GM19372 (cell line): ENCODE measurements at regions not wholly inside any gene's neighbourhood (a gene's known extent, or its start where the extent isn't known, plus 50 kb on each side); places are given as distances from the start of the nearest gene placed in this dataset.

Experiments used
- ATAC-seq: cut with Tn5 transposase; IDR thresholded peaks from one replicate; pipeline ENCODE4 v1.9.1; 2021; ENCODE audit warnings: mild to moderate bottlenecking, low read depth, moderate library complexity; ENCODE audit not compliant: unreplicated experiment

DNA sequence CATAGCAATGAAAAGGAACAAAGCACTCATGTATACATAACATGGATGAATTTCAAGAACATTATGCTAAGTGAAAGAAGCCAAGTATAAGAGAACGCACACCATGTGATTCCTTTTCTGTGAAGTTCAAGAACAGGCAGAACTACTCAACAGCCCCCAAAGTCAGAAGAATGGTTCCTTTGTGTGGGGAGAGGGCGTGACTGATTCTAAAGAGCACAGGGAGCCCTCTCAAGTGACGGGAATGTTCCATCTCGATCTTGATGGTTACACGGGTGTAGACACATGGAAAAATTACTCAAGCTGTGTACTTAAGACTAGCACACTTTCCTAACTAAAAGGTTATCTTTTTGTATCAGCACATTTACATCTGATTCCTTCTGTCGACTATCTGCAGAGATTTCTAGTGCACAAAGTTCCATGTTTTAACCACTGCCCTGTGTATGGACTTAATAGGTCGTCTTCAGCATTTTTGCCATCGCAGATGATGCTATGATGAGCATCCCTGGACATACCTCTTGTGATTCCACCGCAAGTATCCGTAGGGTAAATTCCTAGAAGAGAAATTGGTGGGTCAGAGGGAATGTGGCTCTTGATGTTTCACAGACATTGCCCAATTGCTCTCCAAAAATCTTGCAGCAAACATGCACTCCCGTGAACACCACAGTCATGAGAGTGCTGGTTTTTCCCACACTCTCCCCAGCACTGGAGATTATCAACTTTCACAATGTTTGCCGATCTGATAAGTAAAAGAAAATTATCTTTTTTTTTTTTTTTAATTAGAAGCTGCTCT, 279.3 kb downstream of the BMP7 start:
- no peak for ATAC-seq

DNA sequence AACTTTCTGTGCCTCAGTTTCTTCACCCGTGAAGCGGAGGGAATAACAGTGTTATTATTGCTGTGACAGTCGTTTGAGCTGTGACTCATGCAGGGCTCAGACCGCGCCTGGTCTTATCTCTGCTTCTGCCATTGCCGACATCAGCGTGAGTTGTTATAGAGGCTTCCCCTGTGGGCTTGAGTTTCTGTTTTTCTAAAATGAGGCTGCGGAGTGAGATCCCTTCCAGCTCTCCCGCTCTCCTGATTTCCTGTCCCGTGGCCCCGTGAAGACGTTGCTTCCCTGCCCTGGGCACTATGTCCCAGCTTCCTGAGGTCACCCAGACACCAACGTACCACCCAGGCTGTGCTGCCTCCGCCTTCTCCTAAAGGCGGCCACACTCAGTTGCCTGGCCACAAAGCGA, 278.5 kb downstream of the BMP7 start:
- ATAC-seq = no peak

DNA sequence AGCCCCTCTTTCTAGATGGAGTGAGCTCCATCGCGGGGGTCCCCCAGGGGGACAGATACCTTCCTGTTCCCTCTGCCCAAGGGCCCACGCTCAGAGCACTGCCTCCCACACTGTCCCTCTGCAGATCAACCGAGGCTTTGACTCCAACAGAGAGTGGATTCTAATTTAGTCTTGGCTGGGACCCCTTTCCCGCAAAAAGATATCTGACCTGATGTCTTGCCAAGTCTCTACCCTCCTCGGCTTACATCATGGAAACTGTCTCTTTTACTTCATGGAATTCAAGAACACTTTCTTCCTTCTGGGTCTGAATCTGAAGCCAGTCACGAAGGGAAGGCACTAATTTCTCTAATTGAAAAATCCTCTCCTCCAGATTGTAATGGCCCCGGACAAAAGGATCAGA, 278.0 kb downstream of the BMP7 start:
- no peak for ATAC-seq

DNA sequence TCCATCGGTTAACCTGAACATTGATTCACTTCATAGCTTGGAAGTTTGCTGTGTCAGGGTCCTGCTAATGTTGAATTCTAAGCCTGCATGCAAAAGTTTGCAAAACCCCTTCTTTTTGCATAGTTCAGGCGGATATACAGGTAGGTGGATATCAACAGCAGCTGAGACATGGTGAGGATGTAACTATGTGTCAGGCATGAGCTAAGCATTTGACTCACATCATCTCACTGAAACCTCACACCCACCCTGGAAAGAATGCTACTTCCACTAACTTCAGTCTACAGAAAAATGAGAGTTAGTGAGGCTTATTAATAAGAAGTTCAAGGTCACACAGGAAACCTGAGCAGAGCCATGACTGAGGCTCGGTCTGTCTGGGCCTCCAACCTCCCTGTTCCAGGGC, 276.9 kb downstream of the BMP7 start:
- ATAC-seq = no peak

DNA sequence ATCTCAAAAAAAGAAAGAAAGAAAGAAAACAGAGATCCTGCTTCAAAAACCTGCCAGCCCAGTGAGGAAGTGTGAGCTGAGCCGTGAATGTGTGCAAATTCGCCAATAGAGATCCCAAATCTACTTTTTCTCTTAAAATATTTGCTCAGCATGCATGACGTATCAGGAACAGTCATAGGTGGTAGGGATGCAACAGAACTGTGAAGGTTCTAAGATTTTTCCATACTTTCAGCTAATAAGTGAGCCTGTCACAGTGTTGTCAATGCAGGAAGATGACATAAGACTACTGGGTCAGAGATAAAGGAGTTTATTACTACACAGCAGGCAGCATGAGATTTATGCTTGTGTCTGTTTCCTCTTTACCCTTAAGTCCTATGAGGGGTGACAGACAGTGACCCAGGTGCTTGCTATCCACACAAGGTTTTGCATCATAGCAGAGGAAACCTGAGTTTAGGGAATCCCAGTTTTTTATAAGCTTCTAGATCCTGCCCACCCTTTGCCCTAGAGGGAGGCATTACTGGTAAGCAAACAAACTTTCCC, 273.4 kb downstream of the BMP7 start:
- no peak for ATAC-seq

DNA sequence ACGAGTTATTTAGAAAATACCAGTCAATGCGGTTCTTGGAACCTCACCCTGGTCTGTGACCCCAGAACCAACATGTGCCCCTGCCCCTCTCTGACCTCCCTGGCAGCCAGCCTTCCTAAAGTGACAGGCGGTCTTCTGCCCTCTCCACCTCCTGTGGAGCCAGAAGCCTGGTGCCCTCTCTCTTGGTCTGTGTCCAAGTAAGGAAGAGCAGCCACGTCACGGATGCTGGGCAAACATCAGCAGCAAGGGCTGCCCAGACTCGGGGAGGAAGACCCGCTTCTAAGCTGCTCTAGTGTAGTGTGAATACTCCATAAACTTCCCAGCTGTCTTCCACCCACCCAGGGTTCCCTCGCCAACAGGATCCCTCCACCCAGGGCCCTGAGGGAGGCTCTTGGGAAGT, 272.4 kb downstream of the BMP7 start:
- no peak for ATAC-seq

DNA sequence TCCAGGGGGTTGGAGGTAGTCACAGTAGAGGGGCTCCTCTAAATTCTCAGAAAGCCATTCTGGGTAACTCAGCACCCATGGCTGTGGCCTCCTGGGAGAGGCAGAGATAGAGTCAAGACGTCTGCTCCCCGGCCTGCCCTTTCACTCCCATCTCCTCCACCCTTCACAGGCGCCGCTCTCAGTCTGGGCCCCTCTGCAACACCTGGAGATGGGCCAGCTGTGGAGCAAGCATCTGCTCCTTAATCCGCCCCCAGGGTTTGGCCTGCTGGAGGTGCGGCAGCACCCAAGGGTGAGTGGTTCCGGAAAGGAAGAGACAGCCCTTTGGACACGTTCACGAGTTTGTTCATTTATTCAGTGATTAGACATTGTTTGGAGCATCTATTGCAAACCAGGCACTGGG, 271.3 kb downstream of the BMP7 start:
- ATAC-seq = no peak

DNA sequence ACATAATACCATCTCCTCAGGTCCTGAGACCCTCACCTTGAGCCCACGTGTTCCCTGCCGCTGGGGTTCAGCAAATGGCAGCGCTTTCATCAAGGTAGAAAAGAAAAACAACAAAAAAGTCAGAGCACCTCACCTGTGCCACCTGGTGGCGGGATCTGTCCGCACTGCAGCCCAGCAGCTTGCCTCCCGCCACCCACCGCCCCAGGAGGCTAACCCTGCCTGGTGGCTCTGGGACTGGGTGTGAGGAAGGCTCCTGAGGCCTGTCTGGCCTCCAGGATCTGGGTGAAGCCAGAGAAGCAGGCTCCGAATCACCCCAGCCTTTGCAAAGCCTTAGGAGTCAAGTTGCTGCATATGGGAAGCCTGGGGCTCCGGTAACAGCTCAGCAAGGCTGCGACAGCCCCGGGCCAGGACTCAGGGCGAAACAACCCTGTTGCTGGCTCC, 270.8 kb downstream of the BMP7 start:
- no peak for ATAC-seq

DNA sequence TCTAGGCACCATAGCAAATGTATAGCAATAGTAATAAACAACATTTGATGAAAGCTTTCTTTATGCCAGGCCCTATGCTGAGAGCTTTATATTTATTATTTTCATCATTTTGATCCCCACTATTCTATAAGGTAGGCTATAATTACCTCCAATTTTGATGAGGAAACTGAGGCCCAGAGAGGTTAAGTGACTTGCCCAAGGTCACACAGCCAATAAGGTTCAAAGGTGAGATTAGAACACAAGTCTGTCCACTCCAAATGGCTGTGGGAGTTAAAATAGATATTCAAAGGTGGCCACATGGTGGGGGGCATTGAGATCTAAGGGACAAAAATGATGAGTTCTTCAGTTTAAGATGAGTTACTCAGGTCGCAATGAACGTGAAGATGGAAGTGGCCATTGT, 269.9 kb downstream of the BMP7 start:
- ATAC-seq = no peak

DNA sequence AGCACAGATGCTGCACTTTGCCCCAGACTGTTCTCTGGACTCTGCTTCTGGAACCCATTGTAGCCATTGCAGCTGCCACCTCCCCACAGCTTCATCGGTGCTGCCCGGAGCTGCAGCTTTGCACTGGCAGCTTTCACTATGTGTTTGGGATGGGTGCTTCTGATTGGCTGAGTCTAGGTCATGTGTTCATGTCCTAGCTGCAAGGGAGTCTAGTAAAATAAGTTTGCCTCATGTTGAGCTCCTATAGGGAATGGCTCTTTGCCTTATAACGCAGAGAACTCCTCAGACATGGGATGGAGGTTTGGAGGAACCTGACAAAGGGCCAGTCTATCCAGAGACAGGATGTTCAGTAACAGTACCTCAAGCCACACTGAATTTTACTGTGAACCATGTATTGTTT, 268.0 kb downstream of the BMP7 start:
- ATAC-seq = no peak

DNA sequence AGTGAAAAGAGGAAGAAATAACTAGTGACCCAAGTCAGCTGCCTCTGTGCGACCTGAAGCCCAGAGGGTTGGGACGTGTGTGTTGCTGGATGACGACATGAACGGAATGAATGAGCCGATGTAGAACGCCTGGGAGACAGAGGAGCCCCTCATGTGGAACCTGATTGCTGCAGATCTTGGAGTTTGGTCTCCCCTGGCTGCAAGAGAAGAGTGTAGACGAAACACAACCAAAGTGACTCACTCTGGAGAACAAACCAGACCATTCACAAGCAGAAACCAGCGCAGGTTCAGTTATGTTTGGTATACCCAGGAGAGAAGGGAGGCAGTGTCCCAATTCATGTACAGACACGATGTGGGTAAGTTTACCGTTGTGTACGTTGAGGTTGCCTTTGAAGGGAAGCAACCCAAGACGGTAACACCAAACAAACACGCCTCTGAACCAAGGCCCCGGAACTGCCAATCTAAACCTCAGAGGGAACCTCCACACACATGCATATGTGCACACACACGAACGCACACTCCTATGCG, 265.9 kb downstream of the BMP7 start:
- ATAC-seq = no peak

DNA sequence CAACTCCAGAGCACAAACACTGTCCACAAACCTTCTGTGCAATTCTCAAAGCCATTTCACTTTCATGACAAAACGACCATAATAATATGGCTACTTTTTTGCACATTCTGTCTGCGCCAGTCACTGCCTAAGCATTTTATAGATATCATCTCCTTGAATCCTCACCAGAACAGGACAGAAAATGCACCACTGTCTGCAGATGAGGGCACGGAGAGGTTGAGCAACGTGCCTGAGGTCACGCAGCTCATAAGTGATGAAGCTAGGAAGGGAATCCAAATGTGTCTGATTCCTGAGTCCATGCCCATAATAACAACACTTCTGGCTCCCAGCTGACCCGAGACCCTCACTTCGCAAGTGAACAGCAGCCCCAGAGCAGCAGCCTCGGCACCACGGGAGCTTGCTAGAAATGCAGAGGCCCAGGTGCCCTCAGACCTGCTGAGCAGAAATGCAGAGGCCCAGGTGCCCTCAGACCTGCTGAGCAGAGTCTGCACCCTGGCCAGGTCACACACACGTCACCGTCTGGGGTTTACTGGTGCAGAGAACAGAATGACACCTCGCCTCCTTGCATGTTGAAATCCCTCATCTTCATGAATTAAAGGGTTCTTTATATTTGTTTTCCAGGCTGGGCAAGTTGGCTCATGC, 265.2 kb downstream of the BMP7 start:
- no peak for ATAC-seq

DNA sequence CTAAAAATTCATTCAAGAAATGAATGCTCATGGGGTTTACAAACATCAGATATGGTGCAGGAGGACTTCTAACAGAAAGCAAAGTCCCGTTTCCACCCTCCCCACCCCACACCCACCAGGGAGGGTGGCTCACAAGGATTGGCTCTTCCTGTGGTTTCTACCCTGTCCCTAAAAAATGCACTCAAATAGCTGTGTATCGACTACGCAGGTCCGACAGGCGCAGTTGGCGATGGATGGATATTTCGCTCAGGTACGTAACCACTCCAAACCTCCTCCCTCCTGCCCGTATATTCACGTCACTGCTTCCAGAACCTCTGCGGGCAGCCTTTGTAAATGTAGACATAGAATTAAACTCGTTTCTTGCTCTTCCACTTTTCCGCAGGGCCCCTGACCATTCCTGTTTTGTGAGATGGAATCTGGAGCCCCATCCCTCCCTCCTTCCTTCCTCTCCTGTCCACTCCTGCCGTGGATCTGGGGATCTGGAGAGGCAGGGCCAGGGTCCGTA, 264.3 kb downstream of the BMP7 start:
- no peak for ATAC-seq

DNA sequence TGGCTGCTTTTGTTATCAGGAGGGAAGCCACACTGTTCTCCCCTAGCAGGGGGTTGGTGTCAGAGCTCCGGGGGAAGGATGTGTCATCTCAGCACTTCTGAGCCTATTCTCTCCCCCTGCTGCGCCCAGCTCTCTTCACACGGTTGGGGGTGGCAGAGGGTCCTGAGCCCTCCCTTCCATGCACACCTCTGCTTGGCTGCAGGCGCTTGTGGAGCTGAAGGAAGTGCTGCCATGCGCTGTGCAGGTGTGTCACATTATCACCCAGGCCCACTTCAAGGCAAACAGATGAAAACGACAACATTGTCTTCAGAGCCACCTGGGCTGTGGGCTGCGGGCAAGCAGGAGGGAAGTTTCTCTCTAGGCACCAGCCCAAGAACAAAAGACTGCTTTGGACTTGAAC, 263.4 kb downstream of the BMP7 start:
- ATAC-seq = no peak

DNA sequence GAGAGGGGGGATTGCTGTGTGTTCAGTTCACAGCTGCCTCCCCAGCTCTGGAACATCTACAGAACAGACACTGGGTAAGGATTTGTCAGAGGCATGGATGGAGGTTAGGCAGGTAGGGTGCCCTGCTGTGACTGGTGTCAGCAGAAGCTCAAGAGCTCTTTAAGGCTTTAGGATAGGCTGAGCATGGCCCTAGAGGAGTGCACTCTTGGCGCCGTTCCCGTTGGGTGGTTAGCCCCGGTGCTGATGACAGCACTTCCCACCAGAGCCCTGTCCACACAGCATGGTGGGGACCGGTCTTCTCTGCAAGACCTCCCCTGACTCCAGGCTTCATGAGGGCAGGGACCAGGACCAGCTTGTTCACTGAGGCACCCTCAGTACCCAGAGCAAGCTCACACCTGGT, 262.0 kb downstream of the BMP7 start:
- no peak for ATAC-seq

DNA sequence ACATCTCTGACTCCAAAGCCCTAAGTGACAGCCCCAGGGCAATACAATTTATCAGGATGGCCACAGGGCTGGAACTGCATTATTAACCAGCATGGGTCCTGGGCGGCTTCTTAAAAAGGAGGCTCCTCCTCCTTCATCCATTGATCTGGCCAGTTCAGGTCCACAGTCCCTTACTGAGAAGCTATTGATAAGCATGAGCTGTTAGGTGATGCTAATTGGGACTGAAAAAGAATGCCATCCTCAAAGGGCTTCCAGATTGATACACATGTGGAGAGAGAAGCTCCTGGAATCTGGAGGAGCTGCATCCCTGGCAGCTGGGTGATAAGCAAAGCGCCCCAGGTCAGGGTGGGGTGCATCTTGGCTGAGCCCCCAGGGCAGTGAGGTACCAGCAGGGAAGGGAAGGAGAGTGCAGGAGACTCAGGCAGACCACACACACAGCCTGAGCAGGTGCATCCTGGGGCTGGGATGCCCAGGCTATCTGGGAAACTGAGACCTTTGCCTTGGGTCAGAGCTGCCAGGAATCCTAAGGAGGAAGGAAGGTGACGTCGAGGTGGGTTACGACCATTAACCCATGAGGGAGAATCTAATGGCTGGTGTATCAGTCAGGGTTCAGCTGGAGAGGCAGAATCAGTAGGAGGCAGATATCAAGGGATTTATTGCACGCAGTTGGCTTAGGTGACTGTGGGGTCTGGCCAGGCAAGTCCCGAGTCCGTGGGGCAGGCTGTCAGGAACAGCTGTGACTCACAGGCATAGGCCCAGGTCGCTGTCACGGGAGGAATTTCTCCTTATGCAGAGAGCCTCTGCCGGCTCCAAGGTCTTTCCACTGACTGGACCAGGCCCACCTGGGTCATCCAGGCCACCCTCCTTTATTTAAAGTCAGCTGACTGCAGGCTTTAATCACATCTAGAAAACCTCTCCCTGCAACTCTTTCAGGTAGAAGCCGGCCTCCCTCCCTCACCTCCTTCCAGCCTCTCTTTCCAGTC, 261.2 kb downstream of the BMP7 start:
- no peak for ATAC-seq

DNA sequence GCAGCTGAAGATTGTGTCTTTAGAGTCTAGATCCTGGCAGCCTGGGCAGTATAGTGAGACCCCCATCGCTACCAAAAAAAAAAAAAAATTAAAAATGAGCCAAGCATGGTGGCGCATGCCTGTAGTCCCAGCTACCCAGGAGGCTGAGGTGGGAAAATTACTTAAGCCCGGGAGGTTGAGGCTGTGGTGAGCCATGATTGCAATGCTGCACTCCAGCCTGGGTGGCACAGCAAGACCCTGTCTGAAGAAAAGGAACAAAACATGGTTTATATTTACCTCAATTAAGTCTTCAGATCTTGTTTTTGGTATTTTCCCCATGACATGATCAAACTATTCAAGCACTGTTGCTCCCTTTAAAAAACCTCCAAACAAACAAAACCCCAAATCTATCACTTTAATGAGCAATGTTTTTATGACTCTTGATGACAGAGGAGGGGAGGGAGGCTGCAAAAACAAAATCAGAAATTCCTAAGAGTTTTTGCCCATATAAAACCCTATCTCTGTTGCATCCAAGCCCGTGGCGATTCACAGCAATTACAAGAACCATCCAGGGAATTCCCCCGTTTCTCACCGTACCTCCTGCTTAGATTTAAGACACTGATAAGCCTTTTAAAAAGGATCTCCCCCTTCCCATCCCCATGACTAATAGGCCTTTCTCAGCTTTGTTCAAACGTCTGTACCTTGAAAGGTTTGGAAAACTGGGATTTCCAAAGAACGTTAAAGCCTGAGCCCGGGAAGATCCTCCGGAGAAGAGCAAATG, 259.9 kb downstream of the BMP7 start:
- no peak for ATAC-seq

DNA sequence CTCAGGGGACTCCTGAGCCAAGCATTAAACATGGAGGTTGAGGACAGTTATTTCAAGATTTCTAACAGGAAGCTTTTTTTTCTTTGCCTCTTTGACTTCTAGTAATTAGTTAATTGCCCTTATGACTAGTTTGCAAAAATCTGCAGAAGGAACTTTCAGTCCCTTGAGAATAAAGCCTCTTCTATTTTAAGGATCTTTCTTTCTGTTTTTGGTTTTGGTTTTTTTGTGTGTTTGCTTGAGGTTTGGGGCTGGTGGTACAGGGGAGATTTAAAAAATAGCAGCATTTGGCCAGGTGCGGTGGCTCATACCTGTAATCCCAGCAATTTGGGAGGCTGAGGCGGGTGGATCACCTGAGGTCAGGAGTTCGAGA, 259.3 kb downstream of the BMP7 start:
- ATAC-seq = no peak

DNA sequence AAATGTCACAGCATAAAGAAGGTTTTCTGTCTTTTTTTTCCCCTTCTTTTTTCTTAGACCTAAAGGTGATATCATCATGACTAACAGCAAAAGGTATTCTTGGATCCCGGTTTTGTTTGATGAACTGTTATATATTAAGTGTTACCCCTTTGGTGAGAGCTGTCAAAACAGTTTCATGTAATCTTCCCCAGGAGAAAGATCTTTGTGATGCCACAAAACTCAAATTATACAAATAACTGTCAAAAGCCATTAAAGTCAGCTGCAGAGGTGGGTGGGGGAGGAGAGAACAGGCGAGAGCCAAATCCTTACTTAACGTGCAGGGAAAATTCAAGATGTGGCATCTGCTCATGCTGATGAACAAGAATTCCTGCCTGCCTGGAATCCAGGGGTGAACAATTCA, 258.2 kb downstream of the BMP7 start:
- no peak for ATAC-seq

DNA sequence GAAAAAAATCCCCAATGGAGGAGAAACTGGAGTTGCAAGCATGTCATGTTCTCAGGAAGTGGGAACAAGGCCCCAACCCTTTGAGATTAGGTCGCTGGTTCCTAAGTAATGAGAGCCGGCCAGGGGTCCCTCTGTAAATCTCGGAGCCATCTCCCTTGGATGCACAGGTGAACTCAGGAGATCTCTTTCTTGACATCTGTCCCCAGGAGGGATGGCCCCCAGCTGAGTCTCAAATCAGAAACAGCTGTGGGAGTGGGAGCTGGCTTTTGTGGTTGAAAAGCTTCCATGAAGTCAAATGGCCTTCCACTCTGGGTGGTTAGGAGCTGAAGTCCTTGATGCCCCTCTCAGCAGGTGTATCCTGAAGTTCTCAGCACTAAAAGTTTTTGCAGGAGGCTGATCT, 257.1 kb downstream of the BMP7 start:
- no peak for ATAC-seq
